Suppressor macrophage treated with lipopolysaccharide for 1 hour (primary cell): ENCODE measurements at regions not wholly inside any gene's neighbourhood (a gene's known extent, or its start where the extent isn't known, plus 50 kb on each side); places are given as distances from the start of the nearest gene placed in this dataset.

ENCODE experiments used
- DNase-seq, 3 donors: peaks; one replicate each; pipeline ENCODE4 v3.0.0-alpha.2; 2020 to 2022

DNA sequence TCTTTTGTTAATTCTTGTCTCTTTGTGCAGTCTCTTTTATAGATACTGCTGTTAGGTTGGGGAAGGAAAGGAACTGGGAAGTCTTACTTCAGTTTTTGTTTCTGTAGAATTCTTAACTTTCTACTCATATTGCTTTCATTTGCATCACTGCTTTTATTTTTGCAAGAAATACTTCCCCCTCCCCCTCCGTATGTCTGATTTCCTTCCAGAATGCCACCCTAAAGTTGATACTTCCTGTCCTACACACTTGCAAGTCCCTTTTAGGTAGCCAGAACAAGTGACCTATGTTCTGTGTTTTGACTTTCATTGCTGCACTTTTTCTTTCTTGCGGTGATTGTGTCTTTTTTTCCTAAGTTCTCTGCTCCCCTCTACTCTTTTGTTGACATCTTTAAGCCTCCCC, 477.4 kb downstream of the RSL24D1 start:
- DNase-seq, result no peak

DNA sequence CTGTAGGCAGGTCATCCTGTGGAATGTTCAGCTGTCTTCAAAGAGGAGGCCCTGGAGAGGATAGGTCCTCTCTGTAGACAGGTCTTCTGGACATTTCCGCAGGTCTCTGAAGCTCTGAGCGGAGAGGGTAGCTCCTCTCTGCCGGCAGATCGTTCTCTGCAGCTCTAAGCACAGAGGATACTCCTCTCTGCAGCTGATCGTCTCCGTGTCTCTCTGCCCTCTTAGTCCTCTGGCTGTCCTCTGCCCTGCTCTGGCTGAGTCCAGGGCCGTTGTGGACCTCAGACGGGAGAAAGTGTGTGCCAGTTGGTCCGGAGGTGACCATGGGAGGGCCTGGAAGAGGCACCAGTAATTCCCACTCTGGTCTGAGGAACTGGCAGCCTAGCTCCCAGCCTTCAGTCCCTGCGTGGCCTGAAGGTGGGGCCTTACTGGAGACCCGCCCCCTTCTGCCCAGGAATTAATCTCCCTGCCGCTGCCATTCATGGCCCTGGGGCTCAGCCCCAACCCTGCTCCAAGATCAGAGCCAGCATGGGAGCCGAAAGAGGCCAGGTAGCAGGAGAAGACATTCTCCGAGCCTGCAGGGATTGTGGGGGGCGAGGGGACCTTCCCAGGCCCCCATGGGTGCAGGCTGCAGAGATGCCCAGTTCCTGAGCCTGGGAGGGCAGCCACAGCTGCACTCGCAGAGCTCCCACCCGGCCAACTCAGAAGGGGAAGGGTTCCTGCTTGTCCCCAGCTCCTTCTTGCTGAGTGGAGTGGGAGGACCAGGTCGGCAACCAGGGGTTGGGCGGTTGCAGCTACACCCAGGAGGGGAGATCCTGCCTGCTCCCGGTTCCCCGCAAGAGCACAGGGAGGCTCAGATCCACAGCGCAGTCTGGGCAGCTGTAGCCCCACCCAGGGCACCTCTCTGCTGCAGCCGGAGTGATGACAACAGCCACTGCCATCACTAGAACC, 488.7 kb downstream of the RSL24D1 start:
- no peak for DNase-seq

DNA sequence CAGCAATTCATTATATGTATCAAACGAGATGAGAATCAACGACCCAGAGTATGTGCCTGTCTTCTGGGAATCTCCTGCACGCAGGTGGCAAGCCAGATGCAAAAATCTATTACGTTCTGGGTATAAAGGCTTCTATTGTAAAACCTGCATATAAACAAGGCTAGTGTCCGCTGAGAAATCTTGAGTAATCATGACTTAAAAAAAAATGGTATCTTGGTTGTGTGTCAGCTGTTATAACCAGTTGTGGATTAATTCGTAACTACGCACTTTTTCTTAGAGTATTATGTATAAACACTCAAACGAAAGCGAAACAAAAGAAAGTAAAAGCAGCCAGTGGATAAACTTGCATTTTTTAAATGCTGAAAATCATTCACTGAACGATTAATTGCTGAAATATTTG, 509.1 kb downstream of the RSL24D1 start:
- no peak for DNase-seq
